ENCODE measurements at regions not wholly inside any gene's neighbourhood (a gene's known extent, or its start where the extent isn't known, plus 50 kb on each side); places are given as distances from the start of the nearest gene placed in this dataset.

DNA sequence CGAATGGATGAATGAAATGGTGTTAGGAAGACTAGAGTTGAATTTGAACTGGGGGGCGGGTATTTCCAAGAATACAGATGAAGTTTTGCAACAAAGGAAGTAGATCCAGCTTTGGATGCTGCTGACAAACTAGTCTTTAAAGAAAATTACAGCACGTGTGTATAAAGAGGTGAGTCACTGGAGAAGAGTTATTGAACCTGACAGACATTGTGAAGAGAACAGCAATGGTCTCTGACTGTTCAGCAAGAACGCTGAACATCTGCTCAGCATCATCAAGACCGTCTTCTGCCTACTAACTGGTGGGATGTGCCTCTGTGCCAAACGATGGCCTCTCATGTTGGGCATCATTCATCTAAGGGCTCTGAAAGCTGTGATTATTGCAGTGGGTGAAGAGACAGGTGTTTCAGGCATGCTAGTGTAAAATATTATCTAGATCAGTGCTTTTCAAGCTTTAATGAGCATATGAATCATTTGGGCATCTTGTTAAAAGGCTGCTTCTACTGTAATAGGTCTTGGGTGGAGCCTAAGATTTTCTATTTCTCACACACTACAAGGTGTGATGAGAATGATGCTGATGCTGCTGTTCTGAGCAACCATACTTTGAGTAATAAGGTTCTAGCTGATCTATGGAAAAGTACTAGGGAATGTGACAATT is 291.3 kb downstream of the PTEN start:
- no peaks in the 10 kb centered on the region for H3K9me3 Mint-ChIP-seq (ENCODE audit: insufficient read depth)
- Histone ChIP-seq H3K36me3 (replicated peaks in 1 of 2; ENCODE audit: control extremely low read depth in 1 of 2, control insufficient read depth in 1 of 2, extremely low read depth in 1 of 2, insufficient read depth in 2 of 2, low read length in 1 of 2) (no peaks in the 10 kb centered on the region), H3K9me3 (ENCODE audit: control extremely low read depth in 1 of 3, control insufficient read depth in 2 of 3, insufficient read depth in 1 of 3, low read length in 2 of 3) (no peaks in the 10 kb centered on the region), H3K27me3 (replicated peaks in 1 of 4; ENCODE audit: control extremely low read depth in 1 of 4, control insufficient read depth in 3 of 4, insufficient read depth in 4 of 4, low read length in 3 of 4) (no peaks in the 10 kb centered on the region), H4K20me1 (ENCODE audit: control insufficient read depth, insufficient read depth, low read length, poor library complexity, severe bottlenecking) (no peaks in the 10 kb centered on the region), H3K4me1 (ENCODE audit: control insufficient read depth in 2 of 2, insufficient read depth in 2 of 2, low read length in 2 of 2) (peaks cover 7 to 10% of the 10 kb centered on the region in 2 donors), H2AFZ (ENCODE audit: insufficient read depth, low read depth, low read length, poor library complexity, severe bottlenecking) (no peak overlapping the region), H3K27ac (ENCODE audit: low read length in 2 of 2) (no peak overlapping the region), H3K4me3 (ENCODE audit: control extremely low read depth in 1 of 5, extremely low read depth in 1 of 5, insufficient read depth in 1 of 5, low read depth in 2 of 5, low read length in 4 of 5) (no peak overlapping the region), H3K4me2 (replicated peaks; ENCODE audit: low read depth, low read length, poor library complexity, severe bottlenecking) (no peak overlapping the region), H3K9ac (ENCODE audit: low read length) (no peak overlapping the region), H3K79me2 (ENCODE audit: control insufficient read depth, insufficient read depth, low read length) (no peaks in the 10 kb centered on the region)
- TF ChIP-seq, protein P1, sequence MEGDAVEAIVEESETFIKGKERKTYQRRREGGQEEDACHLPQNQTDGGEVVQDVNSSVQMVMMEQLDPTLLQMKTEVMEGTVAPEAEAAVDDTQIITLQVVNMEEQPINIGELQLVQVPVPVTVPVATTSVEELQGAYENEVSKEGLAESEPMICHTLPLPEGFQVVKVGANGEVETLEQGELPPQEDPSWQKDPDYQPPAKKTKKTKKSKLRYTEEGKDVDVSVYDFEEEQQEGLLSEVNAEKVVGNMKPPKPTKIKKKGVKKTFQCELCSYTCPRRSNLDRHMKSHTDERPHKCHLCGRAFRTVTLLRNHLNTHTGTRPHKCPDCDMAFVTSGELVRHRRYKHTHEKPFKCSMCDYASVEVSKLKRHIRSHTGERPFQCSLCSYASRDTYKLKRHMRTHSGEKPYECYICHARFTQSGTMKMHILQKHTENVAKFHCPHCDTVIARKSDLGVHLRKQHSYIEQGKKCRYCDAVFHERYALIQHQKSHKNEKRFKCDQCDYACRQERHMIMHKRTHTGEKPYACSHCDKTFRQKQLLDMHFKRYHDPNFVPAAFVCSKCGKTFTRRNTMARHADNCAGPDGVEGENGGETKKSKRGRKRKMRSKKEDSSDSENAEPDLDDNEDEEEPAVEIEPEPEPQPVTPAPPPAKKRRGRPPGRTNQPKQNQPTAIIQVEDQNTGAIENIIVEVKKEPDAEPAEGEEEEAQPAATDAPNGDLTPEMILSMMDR (IDR thresholded peaks at IDR 0.05), result no peak
- no peak for TF ChIP-seq EZH2 (IDR thresholded peaks at IDR 0.05; ENCODE audit: borderline replicate concordance, insufficient read depth, low read depth, low read length, poor library complexity, severe bottlenecking)
- intact Hi-C loops (cut with micrococcal nuclease), result no loop called here
- DNase-seq (no peak), ATAC-seq (ENCODE audit: low read depth) (no peak)
- H3K4me3 Mint-ChIP-seq, result no peak overlapping the region
- ChIA-PET POLR2A (no interaction called here), CTCF (no interaction called here)
- no peak overlapping the region for H3K27ac Mint-ChIP-seq
- WGBS (ENCODE audit: insufficient coverage), result 98% methylated on average over 6 of the region's 6 CpGs
- H3K27me3 Mint-ChIP-seq, result no peaks in the 10 kb centered on the region
- peaks cover 15% of the 10 kb centered on the region for H3K4me1 Mint-ChIP-seq

DNA sequence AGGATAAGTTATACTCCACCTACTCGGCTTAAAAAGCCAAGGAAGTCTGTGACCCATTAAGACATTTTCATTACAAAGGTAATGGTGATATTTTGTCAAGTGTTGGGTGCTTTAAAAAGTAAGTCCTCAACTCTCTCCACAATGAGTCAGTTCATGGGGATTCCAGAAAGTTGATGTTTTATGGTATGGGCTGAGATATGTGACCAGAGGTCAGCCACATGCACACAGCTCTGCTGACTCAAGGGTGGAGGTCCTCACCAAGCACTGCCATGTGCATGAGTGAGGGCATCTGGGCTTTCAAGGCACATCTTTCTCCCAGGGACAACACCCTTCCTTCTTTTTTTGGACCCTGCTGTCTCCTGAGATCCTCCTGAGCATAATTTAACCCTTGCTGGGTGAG is 292.9 kb downstream of the PTEN start:
- no peaks in the 10 kb centered on the region for H3K9me3 ChIP-seq (ENCODE audit: control extremely low read depth in 1 of 3, control insufficient read depth in 2 of 3, insufficient read depth in 1 of 3, low read length in 2 of 3)
- CTCF ChIA-PET, result no interaction called here
- no peaks in the 10 kb centered on the region for H4K20me1 ChIP-seq (ENCODE audit: control insufficient read depth, insufficient read depth, low read length, poor library complexity, severe bottlenecking)

More for the DNA sequence above, 292.9 kb downstream of the PTEN start:
- Histone ChIP-seq H3K4me3 (ENCODE audit: control extremely low read depth in 1 of 5, extremely low read depth in 1 of 5, insufficient read depth in 1 of 5, low read depth in 2 of 5, low read length in 4 of 5) (no peak overlapping the region), H2AFZ (ENCODE audit: insufficient read depth, low read depth, low read length, poor library complexity, severe bottlenecking) (no peak overlapping the region), H3K9ac (ENCODE audit: low read length) (no peak overlapping the region), H3K79me2 (ENCODE audit: control insufficient read depth, insufficient read depth, low read length) (no peaks in the 10 kb centered on the region), H3K4me2 (replicated peaks; ENCODE audit: low read depth, low read length, poor library complexity, severe bottlenecking) (no peak overlapping the region), H3K36me3 (replicated peaks in 1 of 2; ENCODE audit: control extremely low read depth in 1 of 2, control insufficient read depth in 1 of 2, extremely low read depth in 1 of 2, insufficient read depth in 2 of 2, low read length in 1 of 2) (no peaks in the 10 kb centered on the region), H3K4me1 (ENCODE audit: control insufficient read depth in 2 of 2, insufficient read depth in 2 of 2, low read length in 2 of 2) (peaks cover 7 to 10% of the 10 kb centered on the region in 2 donors), H3K27me3 (replicated peaks in 1 of 4; ENCODE audit: control extremely low read depth in 1 of 4, control insufficient read depth in 3 of 4, insufficient read depth in 4 of 4, low read length in 3 of 4) (no peaks in the 10 kb centered on the region), H3K27ac (ENCODE audit: low read length in 2 of 2) (no peak overlapping the region)
- POLR2A ChIA-PET, result no interaction called here
- TF ChIP-seq EZH2 (IDR thresholded peaks at IDR 0.05; ENCODE audit: borderline replicate concordance, insufficient read depth, low read depth, low read length, poor library complexity, severe bottlenecking), result no peak
- TF ChIP-seq, protein P1 (IDR thresholded peaks at IDR 0.05), result no peak
- ATAC-seq (ENCODE audit: low read depth), result no peak
- no peaks in the 10 kb centered on the region for H3K27me3 Mint-ChIP-seq
- no CpG with 5 or more reads among the region's 1 CpG for WGBS (ENCODE audit: insufficient coverage)
- no peak overlapping the region for H3K27ac Mint-ChIP-seq
- DNase-seq, result no peak
- intact Hi-C loops (cut with micrococcal nuclease), result no loop called here
- no peak overlapping the region for H3K4me3 Mint-ChIP-seq
- no peaks in the 10 kb centered on the region for H3K9me3 Mint-ChIP-seq (ENCODE audit: insufficient read depth)
- peaks cover 15% of the 10 kb centered on the region for H3K4me1 Mint-ChIP-seq

All from B cell (primary cell).